ENCODE measurements at regions not wholly inside any gene's neighbourhood (a gene's known extent, or its start where the extent isn't known, plus 50 kb on each side); places are given as distances from the start of the nearest gene placed in this dataset.

DNA sequence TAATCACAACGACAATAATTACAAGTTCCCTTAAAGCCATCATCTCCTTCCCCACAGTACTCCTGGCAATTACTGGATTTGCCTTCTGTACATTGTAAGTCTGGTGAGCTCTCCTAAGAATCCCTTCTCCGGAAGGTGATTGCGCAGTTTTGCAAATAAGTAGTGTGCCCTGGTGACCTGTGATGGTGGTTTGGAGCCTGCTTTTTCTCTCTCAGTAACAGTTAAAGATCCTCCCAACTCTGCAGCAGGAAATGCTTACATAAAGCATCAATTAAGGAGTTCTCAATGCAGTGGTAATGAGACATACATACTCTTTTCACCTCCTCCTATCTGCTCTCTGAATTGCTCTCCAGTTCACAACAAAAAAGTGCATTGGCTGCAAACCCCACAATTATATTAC lies 159.7 kb downstream of the SH2D1A start:
- ChIA-PET POLR2A (ENCODE audit: low non-redundant PET) (no interaction called here), CTCF (no interaction called here)
- no peak overlapping the region for H3K27ac ChIP-seq
- no peak for DNase-seq (ENCODE audit: low spot score)
- TF ChIP-seq, protein P1, sequence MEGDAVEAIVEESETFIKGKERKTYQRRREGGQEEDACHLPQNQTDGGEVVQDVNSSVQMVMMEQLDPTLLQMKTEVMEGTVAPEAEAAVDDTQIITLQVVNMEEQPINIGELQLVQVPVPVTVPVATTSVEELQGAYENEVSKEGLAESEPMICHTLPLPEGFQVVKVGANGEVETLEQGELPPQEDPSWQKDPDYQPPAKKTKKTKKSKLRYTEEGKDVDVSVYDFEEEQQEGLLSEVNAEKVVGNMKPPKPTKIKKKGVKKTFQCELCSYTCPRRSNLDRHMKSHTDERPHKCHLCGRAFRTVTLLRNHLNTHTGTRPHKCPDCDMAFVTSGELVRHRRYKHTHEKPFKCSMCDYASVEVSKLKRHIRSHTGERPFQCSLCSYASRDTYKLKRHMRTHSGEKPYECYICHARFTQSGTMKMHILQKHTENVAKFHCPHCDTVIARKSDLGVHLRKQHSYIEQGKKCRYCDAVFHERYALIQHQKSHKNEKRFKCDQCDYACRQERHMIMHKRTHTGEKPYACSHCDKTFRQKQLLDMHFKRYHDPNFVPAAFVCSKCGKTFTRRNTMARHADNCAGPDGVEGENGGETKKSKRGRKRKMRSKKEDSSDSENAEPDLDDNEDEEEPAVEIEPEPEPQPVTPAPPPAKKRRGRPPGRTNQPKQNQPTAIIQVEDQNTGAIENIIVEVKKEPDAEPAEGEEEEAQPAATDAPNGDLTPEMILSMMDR (conservative IDR thresholded peaks at IDR 0.05; ENCODE audit: low read depth) = no peak

DNA sequence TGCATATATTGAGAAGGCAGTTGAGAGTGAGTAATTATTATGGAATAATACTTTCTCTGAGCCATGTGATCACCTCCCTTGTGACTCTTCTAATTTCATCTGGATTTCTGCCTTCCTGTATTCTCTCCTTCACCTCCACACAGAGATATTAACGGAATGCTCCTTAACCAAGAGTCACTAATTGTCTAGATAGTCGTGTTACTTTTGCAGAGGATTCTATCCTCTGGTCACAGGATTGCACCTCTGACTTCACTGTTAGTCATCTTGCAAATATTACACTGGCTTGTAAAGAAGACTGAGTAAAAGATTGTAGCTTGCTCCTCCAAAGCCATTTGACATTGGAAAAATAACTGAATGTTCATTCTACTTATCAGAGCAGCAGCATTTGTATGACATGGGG lies 160.9 kb downstream of the SH2D1A start:
- ChIA-PET POLR2A (ENCODE audit: low non-redundant PET) (no interaction called here), CTCF (no interaction called here)
- peak; percentile 9 for DNase-seq (ENCODE audit: low spot score)
- H3K27ac ChIP-seq = no peak overlapping the region
- TF ChIP-seq, protein P1 (conservative IDR thresholded peaks at IDR 0.05; ENCODE audit: low read depth) = no peak

DNA sequence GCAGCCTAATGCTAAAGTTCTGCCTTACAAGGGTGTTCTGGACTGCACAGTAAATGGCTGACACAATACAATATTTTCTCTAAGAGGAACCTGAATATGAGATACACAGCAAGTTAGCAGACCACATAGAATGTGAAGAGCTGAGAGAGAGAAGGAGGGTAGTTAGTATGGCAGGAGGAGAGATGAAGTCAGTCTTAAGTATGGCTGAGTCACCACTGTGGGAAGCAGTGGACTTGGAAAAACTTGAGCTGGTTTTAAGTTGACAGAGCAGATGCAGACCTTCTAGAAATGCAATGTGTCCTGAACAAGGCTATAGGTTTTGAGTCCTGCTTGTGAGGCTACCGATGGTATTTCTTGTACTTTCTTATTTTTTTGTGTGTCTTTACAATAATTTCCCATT lies 172.5 kb downstream of the SH2D1A start:
- ChIA-PET CTCF (no interaction called here), POLR2A (ENCODE audit: low non-redundant PET) (no interaction called here)
- TF ChIP-seq, protein P1 (conservative IDR thresholded peaks at IDR 0.05; ENCODE audit: low read depth) = no peak

DNA sequence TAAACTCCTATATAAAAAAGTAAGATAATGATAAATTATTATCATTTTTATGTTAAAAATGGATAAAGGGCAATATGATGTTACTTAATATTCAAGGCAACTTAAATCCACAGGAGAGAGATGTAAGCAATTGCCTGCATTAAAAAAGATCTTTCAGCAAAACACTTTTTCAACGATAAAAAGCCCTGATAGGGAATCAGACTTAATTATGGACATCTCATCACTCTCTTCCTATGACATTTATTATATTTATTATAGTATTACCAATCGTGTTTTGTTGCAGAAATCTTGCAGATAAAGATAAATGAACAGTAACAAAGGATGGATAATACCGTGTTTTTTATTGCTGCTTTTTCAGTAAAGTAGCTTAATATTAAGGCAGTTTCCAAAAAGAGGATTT lies 178.5 kb downstream of the SH2D1A start:
- TF ChIP-seq, protein P1 (conservative IDR thresholded peaks at IDR 0.05; ENCODE audit: low read depth) = no peak
- CTCF ChIA-PET = no interaction called here
- POLR2A ChIA-PET (ENCODE audit: low non-redundant PET) = no interaction called here
- no peak for DNase-seq (ENCODE audit: low spot score)
- no peak overlapping the region for H3K27ac ChIP-seq

More for the DNA sequence above, 172.5 kb downstream of the SH2D1A start:
- no peak overlapping the region for H3K27ac ChIP-seq
- no peak for DNase-seq (ENCODE audit: low spot score)

DNA sequence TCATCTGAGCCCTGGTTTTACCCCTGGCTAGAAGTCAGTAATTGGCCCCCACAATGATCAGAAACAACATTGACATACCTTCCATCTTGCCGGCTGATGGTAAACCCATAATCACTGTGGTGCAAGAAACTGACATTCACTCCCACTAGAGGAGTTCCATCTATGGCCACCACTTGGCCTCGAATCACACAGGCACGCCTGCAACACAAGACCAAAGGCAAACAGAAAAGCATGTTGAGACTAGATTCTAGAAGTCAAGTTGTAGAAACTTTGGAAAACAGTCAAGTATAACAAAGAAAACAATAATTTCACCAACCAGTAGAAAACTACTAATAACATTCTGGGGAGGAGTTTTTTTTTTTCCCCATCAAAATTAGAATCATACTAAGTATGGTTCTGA lies 183.4 kb downstream of the SH2D1A start:
- ChIA-PET CTCF (no interaction called here), POLR2A (ENCODE audit: low non-redundant PET) (no interaction called here)
- H3K27ac ChIP-seq = no peak overlapping the region
- TF ChIP-seq, protein P1 (conservative IDR thresholded peaks at IDR 0.05; ENCODE audit: low read depth) = no peak
- no peak for DNase-seq (ENCODE audit: low spot score)

DNA sequence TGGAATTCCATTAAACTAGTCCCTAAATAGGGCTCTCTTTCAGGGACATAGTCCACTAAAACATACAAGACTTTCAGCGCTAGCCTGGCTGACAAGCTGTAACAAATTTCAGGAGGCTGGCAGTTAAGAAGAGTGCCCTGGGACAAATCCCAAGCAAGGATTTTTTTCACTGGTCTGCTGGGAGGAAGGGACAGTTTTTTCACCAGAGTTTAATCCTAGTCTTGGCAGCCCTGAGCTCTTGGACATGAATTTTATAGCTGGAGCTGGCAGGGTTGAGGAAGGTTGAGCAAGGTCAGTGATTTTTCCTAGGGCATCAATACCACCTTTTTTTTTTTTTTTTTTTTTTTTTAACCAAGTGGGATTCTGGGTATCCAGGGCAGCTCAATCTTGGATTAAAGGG lies 184.4 kb downstream of the SH2D1A start:
- ChIA-PET POLR2A (ENCODE audit: low non-redundant PET) (no interaction called here), CTCF (no interaction called here)
- TF ChIP-seq, protein P1 (conservative IDR thresholded peaks at IDR 0.05; ENCODE audit: low read depth) = no peak
- H3K27ac ChIP-seq = no peak overlapping the region
- DNase-seq (ENCODE audit: low spot score) = no peak

DNA sequence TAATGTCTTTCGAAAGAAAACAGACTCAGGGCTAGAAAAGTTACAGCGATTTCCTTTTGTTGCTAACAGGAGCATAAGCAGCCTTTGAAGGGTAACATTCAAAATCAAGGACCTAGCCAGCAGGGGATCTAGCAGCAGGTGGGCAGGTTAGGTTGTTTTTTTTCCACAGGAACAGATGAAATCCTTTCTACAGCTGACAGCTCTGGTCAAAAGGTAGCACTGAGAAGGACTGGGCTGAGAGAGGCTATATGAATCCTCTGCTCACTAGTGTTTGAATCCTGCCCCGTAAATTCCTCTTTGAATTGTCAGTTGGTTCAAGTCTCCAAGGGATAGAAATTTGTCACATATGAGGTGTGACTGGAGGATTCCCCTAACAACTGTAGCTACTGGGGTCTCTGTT lies 188.2 kb downstream of the SH2D1A start:
- POLR2A ChIA-PET (ENCODE audit: low non-redundant PET) = no interaction called here
- DNase-seq (ENCODE audit: low spot score) = no peak

More for the DNA sequence above, 188.2 kb downstream of the SH2D1A start:
- no peak overlapping the region for H3K27ac ChIP-seq
- TF ChIP-seq, protein P1 (conservative IDR thresholded peaks at IDR 0.05; ENCODE audit: low read depth) = no peak
- CTCF ChIA-PET = no interaction called here
